Heart left ventricle (tissue), 13 donors: ENCODE measurements at regions not wholly inside any gene's neighbourhood (a gene's known extent, or its start where the extent isn't known, plus 50 kb on each side); places are given as distances from the start of the nearest gene placed in this dataset.

Source experiments
- CTCF ChIP-seq, 12 donors: fragments of 200-600 bp; sonication (generic) in 4 of 12; IDR thresholded peaks; one replicate each; pipeline versions ENCODE4 v1.5.0 to v1.8.0; 2018 to 2022; ENCODE audit warnings: antibody characterized with exemption in 12 of 12, mild to moderate bottlenecking in 5 of 12
- POLR2A ChIP-seq, 2 donors: fragments of 450-650 bp; IDR thresholded peaks; one replicate each; pipeline ENCODE4 v1.6.1; 2017; ENCODE audit warnings: antibody characterized with exemption in 2 of 2, mild to moderate bottlenecking in 2 of 2, moderate library complexity in 2 of 2
- donor health status: ischemic (EF 13 %, LVEDD 7.1; RV severe dilation, severe dysfunction).
- donor health status: DM: no; HTN: yes; CAD: no.
- donor health status: DM: no; HTN: no; CAD: no.
- donor health status: ischemic (EF 25% LVEDD 6.9; RV normal size, moderate dysfunction).
- donor health status: ischemic (EF 25% LVEDD 5.7; RV mildly dilated, moderate dysfunction).
- donor health status: ischemic (EF 35%, LVEDD 5.7; RV mildly dilated, moderate dysfunction).
- donor health status: nonischemic (EF 11% LVEDD 7.7; RV severe dilation, severe dysfunction).
- donor health status: DM: yes; HTN: yes; CAD: no.
- donor health status: PGD.
- donor health status: ischemic (EF 29% LVEDD 5.4; RV normal size, mild dysfunction).
- donor health status: nonischemic (EF 23%, LVEDD 6.1; RV moderate dilation, normal function).

GRCh38 chr2:126749537-126749936, 93.6 kb downstream of the GYPC start:
- TF ChIP-seq CTCF (IDR thresholded peaks at IDR 0.05) (peak in 9 of 12 donors; percentile 8 to 48 (median 37)), POLR2A (IDR thresholded peaks at IDR 0.05) (no peak)
